Mesenchymal stem cell (in vitro differentiated cells and primary cell): ENCODE measurements at regions not wholly inside any gene's neighbourhood (a gene's known extent, or its start where the extent isn't known, plus 50 kb on each side); places are given as distances from the start of the nearest gene placed in this dataset.

Source experiments
- DNase-seq: peaks from one replicate; pipeline ENCODE4 v3.0.0-alpha.2; 2013
- H2AFZ ChIP-seq: one replicate; pipeline ENCODE4 v1.6.1; 2013; ENCODE audit warnings: low read depth, mild to moderate bottlenecking, control low read depth, inconsistent platforms, low read length, moderate library complexity
- H2AK5ac ChIP-seq: 2 replicates; pipeline ENCODE4 v1.6.1; 2013; ENCODE audit warnings: low read length, moderate library complexity, mild to moderate bottlenecking, inconsistent platforms; ENCODE audit not compliant: severe bottlenecking
- H2BK120ac ChIP-seq: one replicate; pipeline ENCODE4 v1.6.1; 2013; ENCODE audit warnings: low read depth, mild to moderate bottlenecking, inconsistent platforms, low read length, moderate library complexity
- H2BK12ac ChIP-seq, 2 experiments: one replicate each; pipeline ENCODE4 v1.6.1; 2013; ENCODE audit warnings: inconsistent platforms in 2 of 2, low read length in 2 of 2, mild to moderate bottlenecking in 2 of 2, moderate library complexity in 2 of 2, control low read depth in 1 of 2
- H2BK15ac ChIP-seq: one replicate; pipeline ENCODE4 v1.6.1; 2013; ENCODE audit warnings: mild to moderate bottlenecking, low read depth, inconsistent platforms; ENCODE audit not compliant: poor library complexity, severe bottlenecking
- H2BK5ac ChIP-seq: 2 replicates; pipeline ENCODE4 v1.6.1; 2013; ENCODE audit warnings: low read depth, mild to moderate bottlenecking, low read length, control low read depth, inconsistent platforms; ENCODE audit not compliant: poor library complexity, severe bottlenecking
- H3K14ac ChIP-seq, 2 experiments: one replicate each; pipeline ENCODE4 v1.6.1; 2013; ENCODE audit warnings: inconsistent platforms in 2 of 2, low read length in 2 of 2, control low read depth in 1 of 2, mild to moderate bottlenecking in 1 of 2, moderate library complexity in 1 of 2
- H3K18ac ChIP-seq, 2 experiments: one replicate each; pipeline ENCODE4 v1.6.1; 2013; ENCODE audit warnings: inconsistent platforms in 2 of 2, low read length in 2 of 2, control low read depth in 1 of 2, low read depth in 1 of 2, mild to moderate bottlenecking in 1 of 2
- H3K23ac ChIP-seq, 2 experiments: one replicate each; pipeline ENCODE4 v1.6.1; 2013; ENCODE audit warnings: inconsistent platforms in 2 of 2, low read length in 2 of 2, mild to moderate bottlenecking in 2 of 2, moderate library complexity in 2 of 2, control low read depth in 1 of 2
- H3K27ac ChIP-seq: 2 replicates; pipeline ENCODE4 v1.5.1; 2013; ENCODE audit warnings: mild to moderate bottlenecking, moderate library complexity, low read length, control low read depth, inconsistent platforms; ENCODE audit not compliant: poor library complexity, severe bottlenecking
- H3K27me3 ChIP-seq, 2 experiments: 2 replicates each; pipeline versions ENCODE4 v1.6.1 to v1.7.0; 2013; ENCODE audit warnings: low read length in 2 of 2, mild to moderate bottlenecking in 2 of 2, moderate library complexity in 2 of 2, control low read depth in 1 of 2, inconsistent platforms in 1 of 2; ENCODE audit not compliant: control insufficient read depth in 1 of 2, insufficient read depth in 1 of 2
- H3K36me3 ChIP-seq, 2 experiments: 2 replicates each; pipeline versions ENCODE4 v1.6.1 to v1.7.0; 2013; ENCODE audit warnings: low read length in 2 of 2, control low read depth in 1 of 2, inconsistent platforms in 1 of 2, low read depth in 1 of 2, mild to moderate bottlenecking in 1 of 2; ENCODE audit not compliant: insufficient read depth in 2 of 2, control insufficient read depth in 1 of 2
- H3K4ac ChIP-seq, 2 experiments: one replicate each; pipeline ENCODE4 v1.6.1; 2013; ENCODE audit warnings: inconsistent platforms in 2 of 2, low read length in 2 of 2, mild to moderate bottlenecking in 2 of 2, moderate library complexity in 2 of 2, control low read depth in 1 of 2, low read depth in 1 of 2
- H3K4me1 ChIP-seq: 2 replicates; pipeline ENCODE4 v1.6.1; 2013; ENCODE audit warnings: low read depth, low read length, control low read depth; ENCODE audit not compliant: control insufficient read depth, insufficient read depth
- H3K4me2 ChIP-seq: 2 replicates; pipeline ENCODE4 v1.6.1; 2013; ENCODE audit warnings: low read length, mild to moderate bottlenecking, inconsistent platforms; ENCODE audit not compliant: poor library complexity, severe bottlenecking
- H3K4me3 ChIP-seq, 2 experiments: 2 replicates each; pipeline versions ENCODE4 v1.5.1 to v1.7.0; 2013; ENCODE audit warnings: low read length in 2 of 2, mild to moderate bottlenecking in 2 of 2, control low read depth in 1 of 2, low read depth in 1 of 2; ENCODE audit not compliant: insufficient read depth in 1 of 2
- H3K79me1 ChIP-seq: replicated peaks from 2 replicates; pipeline ENCODE4 v1.6.1; 2013; ENCODE audit warnings: mild to moderate bottlenecking, control low read depth, low read length, inconsistent platforms; ENCODE audit not compliant: poor library complexity, severe bottlenecking
- H3K9ac ChIP-seq: 2 replicates; pipeline ENCODE4 v1.7.0; 2013; ENCODE audit warnings: mild to moderate bottlenecking, low read length, moderate library complexity
- H3K9me3 ChIP-seq: 2 replicates; pipeline ENCODE4 v1.7.0; 2013; ENCODE audit warnings: mild to moderate bottlenecking, low read length; ENCODE audit not compliant: control insufficient read depth
- H4K8ac ChIP-seq: one replicate; pipeline ENCODE4 v1.6.1; 2013; ENCODE audit warnings: inconsistent platforms, mild to moderate bottlenecking, low read length, moderate library complexity
- H4K91ac ChIP-seq: one replicate; pipeline ENCODE4 v1.6.1; 2013; ENCODE audit warnings: mild to moderate bottlenecking, low read length, inconsistent platforms
- WGBS: methylation state at CpG from one replicate; pipeline ENCODE4 v1.1.7; 2013; ENCODE audit warnings: mixed read lengths; 5-methylcytosine and 5-hydroxymethylcytosine counted together

GRCh38 chr5:74957029-74957784 lies 91.0 kb upstream of the FAM169A start:
- H2BK120ac ChIP-seq, result no peak overlapping the region
- H3K4me1 ChIP-seq, result peaks cover 16% of the 10 kb centered on the region
- peak overlapping the region; percentile 26 for H3K27ac ChIP-seq
- no peak overlapping the region for H4K8ac ChIP-seq
- H2BK12ac ChIP-seq, result no peak overlapping the region
- no peak overlapping the region for H3K4me3 ChIP-seq
- no peak overlapping the region for H3K9ac ChIP-seq
- no peaks in the 10 kb centered on the region for H3K36me3 ChIP-seq
- H3K4ac ChIP-seq, result no peak overlapping the region
- no peak overlapping the region for H2BK5ac ChIP-seq
- H2AK5ac ChIP-seq, result peak overlapping the region; percentile 66
- DNase-seq, result no peak
- H2AFZ ChIP-seq, result no peak overlapping the region
- no peak overlapping the region for H3K23ac ChIP-seq
- H3K9me3 ChIP-seq, result peaks cover 4% of the 10 kb centered on the region
- H3K14ac ChIP-seq, result no peak overlapping the region
- H4K91ac ChIP-seq, result no peak overlapping the region
- no peak overlapping the region for H2BK15ac ChIP-seq
- H3K79me1 ChIP-seq, result peaks cover 4% of the 10 kb centered on the region
- 95% methylated on average over 4 of the region's 5 CpGs for WGBS
- no peaks in the 10 kb centered on the region for H3K27me3 ChIP-seq
- no peak overlapping the region for H3K18ac ChIP-seq
- H3K4me2 ChIP-seq, result no peak overlapping the region

- no peak overlapping the region for H3K23ac ChIP-seq
- H3K14ac ChIP-seq, result no peak overlapping the region
- no peak overlapping the region for H4K91ac ChIP-seq
- no peak for DNase-seq
- peaks cover 4% of the 10 kb centered on the region for H3K9me3 ChIP-seq
- no peak overlapping the region for H2AFZ ChIP-seq
- H2BK5ac ChIP-seq, result no peak overlapping the region
- H3K4me2 ChIP-seq, result no peak overlapping the region
- no peak overlapping the region for H2BK15ac ChIP-seq
- no peak overlapping the region for H3K4ac ChIP-seq
- H3K9ac ChIP-seq, result no peak overlapping the region
- H2BK120ac ChIP-seq, result no peak overlapping the region
- 80% methylated on average over 3 of the region's 4 CpGs for WGBS
- no peak overlapping the region for H3K18ac ChIP-seq
- peaks cover 5% of the 10 kb centered on the region for H3K79me1 ChIP-seq
- H2AK5ac ChIP-seq, result peak overlapping the region; percentile 91
- no peak overlapping the region for H3K27ac ChIP-seq
- no peaks in the 10 kb centered on the region for H3K27me3 ChIP-seq
- no peak overlapping the region for H2BK12ac ChIP-seq
- H3K4me3 ChIP-seq, result no peak overlapping the region
- peaks cover 17% of the 10 kb centered on the region for H3K4me1 ChIP-seq
- H4K8ac ChIP-seq, result no peak overlapping the region
- H3K36me3 ChIP-seq, result no peaks in the 10 kb centered on the region
Measured at GRCh38 chr5:74956278-74956677, 90.1 kb upstream of the FAM169A start.

- H3K14ac ChIP-seq, result no peak overlapping the region
- peaks cover 5% of the 10 kb centered on the region for H3K79me1 ChIP-seq
- no peak overlapping the region for H3K23ac ChIP-seq
- H2AK5ac ChIP-seq, result no peak overlapping the region
- peak; percentile 17 for DNase-seq
- no peak overlapping the region for H2BK120ac ChIP-seq
- H3K9me3 ChIP-seq, result peaks cover 4% of the 10 kb centered on the region
- H4K8ac ChIP-seq, result no peak overlapping the region
- H2AFZ ChIP-seq, result no peak overlapping the region
- H3K9ac ChIP-seq, result no peak overlapping the region
- no peak overlapping the region for H3K4ac ChIP-seq
- H3K27ac ChIP-seq, result peak overlapping the region; percentile 87
- no CpG with 5 or more reads among the region's 3 CpGs for WGBS
- no peak overlapping the region for H3K4me3 ChIP-seq
- H3K18ac ChIP-seq, result no peak overlapping the region
- H2BK5ac ChIP-seq, result peak overlapping the region; percentile 5
- no peak overlapping the region for H4K91ac ChIP-seq
- no peaks in the 10 kb centered on the region for H3K27me3 ChIP-seq
- peaks cover 19% of the 10 kb centered on the region for H3K4me1 ChIP-seq
- H2BK15ac ChIP-seq, result no peak overlapping the region
- H3K4me2 ChIP-seq, result no peak overlapping the region
- H3K36me3 ChIP-seq, result no peaks in the 10 kb centered on the region
- H2BK12ac ChIP-seq, result no peak overlapping the region
Measured at GRCh38 chr5:74954919-74955318, 88.7 kb upstream of the FAM169A start.

- H3K4ac ChIP-seq, result peak overlapping the region; percentile 0 to 57
- WGBS, result 57% methylated on average over 8 of the region's 8 CpGs
Measured at GRCh38 chr5:74953937-74954720, 87.9 kb upstream of the FAM169A start.

More at GRCh38 chr5:74953937-74954720, 87.9 kb upstream of the FAM169A start:
- Histone ChIP-seq H4K91ac (peak overlapping the region; percentile 87), H3K4me1 (peaks cover 19% of the 10 kb centered on the region), H3K14ac (peak overlapping the region in 1 of 2 experiments; percentile 36), H3K4me3 (no peak overlapping the region), H2BK120ac (no peak overlapping the region), H2BK5ac (peak overlapping the region; percentile 5), H3K27me3 (no peaks in the 10 kb centered on the region), H2BK15ac (no peak overlapping the region), H4K8ac (peak overlapping the region; percentile 33), H2AFZ (no peak overlapping the region), H3K9me3 (peaks cover 4% of the 10 kb centered on the region), H3K23ac (no peak overlapping the region), H3K79me1 (peaks cover 5% of the 10 kb centered on the region), H3K18ac (peak overlapping the region; percentile 78 to 88), H3K36me3 (no peaks in the 10 kb centered on the region), H2BK12ac (peak overlapping the region; percentile 93 to 95), H3K9ac (no peak overlapping the region), H3K4me2 (no peak overlapping the region), H3K27ac (peak overlapping the region; percentile 87), H2AK5ac (peak overlapping the region; percentile 98)
- peak; percentile 28 for DNase-seq
